IPS DF 19.7 (cell line): ENCODE measurements at regions not wholly inside any gene's neighbourhood (a gene's known extent, or its start where the extent isn't known, plus 50 kb on each side); places are given as distances from the start of the nearest gene placed in this dataset.

ENCODE experiments used
- DNase-seq: peaks from one replicate; pipeline ENCODE4 v3.0.0-alpha.2; 2013; ENCODE audit warnings: low read depth, low spot score

DNA sequence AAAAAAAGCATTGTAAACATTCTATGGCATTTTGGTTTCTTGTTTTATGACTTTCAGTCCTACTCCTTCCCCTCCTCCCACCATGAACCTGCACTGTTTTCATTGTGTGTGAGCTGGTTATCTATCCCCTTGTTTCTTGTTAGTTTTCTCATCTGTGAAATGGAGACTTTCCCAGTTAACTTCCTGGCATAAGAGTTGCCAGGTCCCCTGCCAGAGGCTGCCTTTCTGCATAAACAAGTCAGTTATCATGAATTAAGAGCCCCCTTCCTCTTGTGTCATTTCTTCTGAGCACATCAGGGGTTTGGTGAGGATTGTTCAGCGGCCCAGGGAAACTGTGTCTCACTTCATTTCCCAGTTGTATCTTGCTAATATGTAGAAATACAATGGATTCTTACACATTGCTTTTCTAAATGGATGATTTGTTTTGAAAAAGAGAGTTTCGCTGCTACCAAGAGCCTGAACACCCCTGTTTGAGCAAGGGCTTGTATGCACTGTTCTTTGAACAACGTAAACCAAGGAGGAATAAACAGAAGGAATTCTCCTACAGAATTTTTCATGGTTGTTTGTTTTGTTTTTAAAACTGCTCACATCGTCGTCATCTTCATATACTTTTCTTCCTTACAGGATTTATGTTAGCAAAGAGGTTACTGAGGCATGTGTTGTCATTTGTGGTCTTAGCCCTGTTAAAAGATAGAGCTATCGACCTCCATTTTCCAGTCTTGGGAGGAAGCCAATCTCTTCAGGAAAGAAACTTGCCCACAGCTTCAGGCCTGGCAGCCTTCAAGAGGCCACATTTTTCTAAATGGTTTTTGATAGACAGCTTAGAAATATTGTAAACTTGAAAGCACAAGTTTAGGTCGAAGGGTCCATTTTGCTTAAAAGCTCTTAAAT is 144.6 kb upstream of the IL12A start:
- DNase-seq, result no peak

DNA sequence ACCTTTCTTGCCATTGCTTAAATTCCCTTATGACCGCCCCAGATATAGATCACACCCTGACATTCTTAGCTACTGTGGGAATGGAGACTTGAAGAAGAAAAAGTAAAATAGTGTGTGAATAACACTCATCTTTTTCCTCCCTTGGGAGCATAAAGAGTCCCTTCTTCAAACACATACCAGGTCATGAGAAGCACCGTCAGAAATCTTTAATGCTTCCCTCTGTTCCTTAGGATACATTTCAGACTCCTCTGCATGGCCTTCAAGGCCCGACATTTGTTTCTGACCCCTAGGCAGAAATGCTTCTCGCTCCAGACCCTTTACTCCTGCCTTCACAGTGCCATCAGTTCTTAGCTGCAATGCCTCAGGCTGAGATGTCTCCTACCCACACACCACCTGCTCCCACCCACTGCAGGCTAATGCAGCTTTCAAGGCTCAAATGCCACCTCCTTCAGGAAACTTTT is 143.8 kb upstream of the IL12A start:
- DNase-seq, result no peak

DNA sequence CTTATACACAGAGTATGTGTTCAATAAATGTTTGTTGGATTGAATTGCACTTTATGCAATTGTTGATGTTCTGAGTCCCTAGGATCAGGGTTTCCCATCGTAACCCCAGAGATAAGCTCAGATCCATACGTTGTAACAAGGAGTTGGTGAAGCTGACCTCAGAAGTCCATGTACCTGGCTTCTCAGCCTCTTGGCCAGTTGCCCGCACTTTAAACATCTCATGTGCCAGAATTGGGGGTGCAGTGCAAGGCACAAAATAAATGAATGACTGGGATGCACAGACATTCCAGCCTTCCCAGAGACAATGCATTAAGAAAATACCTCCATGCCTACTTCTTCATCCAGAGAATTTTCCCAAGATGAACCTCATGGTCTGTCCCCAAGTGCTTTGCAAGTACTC is 142.9 kb upstream of the IL12A start:
- no peak for DNase-seq

DNA sequence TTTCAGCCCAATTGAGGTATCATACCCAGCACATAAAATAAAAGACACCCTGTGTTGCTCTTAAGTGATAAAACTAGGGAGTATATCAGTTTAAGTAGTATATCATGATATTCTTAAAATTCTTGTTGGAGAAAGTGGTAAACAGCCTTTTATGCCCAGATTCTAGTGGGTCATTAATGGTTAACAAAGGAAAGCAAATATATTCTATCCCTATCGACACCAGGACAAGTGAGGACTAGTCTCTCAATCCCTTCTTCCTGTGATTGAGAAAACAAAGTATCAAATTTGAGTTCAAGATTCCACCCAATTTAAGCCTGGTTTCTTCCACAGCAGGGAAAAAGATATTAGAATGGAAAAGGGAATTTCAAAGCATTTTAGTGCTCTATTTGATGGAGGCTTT is 142.4 kb upstream of the IL12A start:
- DNase-seq, result no peak

DNA sequence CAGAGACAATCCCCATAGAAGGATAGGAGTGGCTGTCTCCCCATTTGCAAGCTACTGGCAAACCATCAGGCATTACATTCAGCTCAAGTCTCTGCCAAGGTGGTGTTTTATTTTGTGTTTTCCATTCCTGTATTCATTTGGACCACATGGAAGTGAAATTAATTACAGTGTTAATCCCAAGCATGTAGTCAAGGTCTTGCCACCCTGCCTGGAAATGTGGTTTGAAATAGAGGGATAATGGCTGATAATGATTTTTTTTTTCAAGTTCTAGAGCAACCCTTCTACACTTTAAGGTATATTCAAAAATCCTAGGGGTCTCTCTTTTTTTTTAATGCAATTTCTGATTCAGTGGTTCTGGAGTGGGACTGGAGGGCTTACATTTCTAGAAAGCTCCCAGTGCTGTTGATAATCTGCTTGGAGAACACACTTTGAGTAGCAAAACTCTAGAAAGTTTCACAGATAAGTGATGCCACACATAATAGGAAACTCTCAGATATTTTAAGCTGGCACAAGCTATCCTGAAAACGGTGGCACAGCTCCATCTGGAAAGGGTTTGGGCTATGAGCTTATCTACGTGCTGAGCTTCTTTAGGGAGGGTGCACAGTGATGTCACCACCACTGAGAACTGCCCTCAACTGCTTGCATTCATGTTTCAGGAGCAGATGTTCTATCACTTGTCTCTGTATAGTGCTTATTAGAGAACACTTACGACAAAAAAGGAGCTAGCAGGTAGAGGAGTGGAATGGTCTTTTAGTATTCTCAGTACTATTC is 140.1 kb upstream of the IL12A start:
- DNase-seq, result no peak

DNA sequence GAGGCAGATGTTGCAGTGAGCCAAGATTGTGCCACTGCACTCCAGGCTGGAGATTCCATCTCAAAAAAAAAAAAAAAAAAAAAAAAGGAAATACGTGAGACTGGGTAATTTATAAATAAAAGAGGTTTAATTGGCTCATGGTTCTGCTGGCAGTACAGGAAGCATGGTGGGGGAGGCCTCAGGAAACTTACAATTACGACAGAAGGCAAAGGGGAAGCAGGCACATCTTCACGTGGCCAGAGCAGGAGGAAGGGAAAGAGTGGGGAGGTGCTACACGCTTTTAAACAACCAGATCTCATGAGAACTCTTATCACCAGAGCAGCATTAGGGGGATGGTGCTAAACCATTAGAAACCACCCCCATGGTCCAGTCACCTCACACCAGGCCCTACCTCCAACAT is 138.2 kb upstream of the IL12A start:
- no peak for DNase-seq

DNA sequence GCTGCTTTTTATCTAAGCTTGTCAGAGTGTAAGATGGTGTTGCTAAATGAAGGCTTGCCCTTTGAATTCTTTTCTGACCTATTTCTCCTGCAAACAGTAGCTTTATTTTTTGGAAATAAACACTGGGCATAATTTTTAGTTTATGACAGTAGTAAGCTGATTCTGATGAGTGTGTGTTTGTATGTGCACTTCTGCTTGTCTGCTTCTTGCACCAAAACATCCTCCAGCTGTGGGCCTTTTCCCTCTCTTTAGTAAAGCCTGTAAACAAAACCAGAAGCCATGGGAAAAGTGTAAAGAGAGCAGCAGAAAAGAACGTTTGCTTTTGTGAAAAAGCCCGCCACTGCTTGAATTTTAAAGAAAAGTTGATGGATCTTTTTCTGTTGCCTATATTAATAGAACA is 136.4 kb upstream of the IL12A start:
- no peak for DNase-seq

DNA sequence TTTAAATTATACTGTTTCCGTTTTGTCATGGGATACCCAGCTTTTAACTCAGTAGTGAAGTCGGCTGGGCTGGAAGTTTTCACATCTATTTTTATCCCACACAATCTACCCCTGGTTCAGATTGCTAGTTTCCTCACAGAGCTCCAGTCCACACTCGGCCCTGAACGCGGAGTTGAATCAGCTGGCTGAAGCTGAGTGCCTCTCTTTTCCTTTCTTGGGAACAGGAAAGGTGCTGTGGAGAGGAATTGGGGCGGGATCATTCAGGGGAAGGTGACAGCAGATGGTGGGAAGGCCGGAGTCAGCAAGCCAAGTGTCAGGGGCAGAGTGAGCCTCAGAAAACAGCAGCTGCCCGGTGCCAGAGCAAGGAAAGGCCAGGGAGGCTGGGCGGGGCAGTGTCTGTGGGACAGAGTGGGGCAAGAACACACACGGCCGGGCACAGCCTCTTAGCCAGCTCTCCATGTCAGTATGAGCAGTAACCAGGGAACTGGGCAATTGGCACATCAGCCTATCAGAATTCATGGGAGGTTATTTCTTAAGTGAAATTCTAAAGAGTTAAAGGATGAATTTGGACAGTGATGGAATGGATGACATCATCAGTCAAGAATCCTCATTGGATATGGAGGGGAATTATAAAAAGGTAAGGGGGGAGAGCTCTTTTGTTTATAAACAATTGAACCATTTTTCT is 135.7 kb upstream of the IL12A start:
- no peak for DNase-seq

DNA sequence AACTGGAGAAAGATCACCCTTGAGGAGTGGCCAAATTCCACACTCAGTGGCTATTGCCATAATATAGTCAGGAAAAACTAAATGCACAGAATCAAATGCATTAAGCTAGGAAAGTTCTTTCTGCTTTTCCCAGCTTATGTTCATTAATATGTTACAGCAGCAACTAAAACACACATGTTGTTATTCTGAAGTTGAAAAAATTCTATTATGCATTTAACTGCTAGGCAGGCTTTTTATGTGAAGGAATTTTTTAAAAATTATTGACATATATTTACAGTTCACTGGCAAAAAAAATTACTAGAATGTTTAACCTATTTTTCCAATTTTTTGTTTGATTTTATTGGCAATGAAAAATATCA is 135.2 kb upstream of the IL12A start:
- DNase-seq, result no peak

DNA sequence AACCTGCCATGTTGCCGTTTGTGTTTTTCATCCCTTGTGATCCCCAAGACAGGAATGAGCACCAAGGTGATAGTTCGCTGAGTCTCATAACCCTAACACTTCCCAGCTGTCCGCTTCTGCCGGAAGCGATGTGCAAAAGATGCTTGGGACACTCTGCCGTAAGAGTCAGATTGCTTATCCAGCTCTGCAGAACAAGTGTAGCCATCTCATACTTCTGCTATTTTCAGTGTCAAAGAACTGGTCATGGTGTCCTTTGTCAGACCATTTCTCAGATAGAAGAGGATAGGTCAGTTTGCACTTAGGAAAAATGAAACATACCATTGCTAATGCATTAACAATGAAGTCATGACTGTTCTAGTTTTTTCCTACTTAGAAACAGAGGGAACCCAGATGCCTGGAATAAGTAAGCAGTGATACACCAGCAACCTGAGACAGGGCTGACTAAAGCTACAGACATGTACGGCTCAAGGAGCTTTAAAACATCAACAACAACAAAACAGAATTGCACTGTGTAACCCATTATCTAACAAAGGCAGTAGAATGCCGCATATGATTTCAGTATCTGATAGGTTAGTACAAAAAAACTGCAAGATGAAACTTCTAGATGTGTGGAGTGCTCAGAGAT is 134.0 kb upstream of the IL12A start:
- no peak for DNase-seq

DNA sequence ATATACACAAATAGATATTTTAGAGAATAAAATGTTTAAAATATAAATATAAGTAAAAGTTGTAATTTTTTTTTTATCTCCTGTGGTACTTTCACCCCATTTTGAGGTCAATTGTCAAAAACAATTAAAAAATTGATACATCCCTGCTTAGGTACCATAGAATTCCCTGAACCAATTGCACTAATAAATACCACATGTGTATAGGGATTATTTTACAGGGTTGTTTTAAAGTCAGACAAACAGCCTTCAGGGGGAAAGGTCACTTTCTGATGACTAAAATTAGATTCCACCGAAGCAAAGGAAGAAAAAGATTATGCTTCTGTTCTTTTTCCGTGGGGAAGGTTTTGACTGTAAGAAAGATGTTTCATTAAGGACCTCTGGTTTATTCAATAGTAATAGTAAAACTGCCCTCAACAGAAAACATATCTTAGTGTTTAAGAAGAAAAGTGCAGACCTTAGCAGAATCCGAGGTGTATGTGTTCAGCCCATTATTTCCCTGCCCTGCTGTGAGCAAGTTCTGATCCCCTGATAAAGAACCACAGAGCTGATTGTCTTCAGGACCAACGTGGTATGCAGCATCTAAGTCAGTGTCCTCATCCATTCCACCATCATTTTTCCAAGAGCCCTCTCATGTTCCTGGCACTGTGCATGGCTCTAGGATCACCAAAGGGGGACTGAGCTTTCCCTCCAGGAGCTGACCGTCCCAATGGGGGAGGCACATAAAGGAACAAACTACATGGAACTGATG is 132.9 kb upstream of the IL12A start:
- DNase-seq, result no peak

DNA sequence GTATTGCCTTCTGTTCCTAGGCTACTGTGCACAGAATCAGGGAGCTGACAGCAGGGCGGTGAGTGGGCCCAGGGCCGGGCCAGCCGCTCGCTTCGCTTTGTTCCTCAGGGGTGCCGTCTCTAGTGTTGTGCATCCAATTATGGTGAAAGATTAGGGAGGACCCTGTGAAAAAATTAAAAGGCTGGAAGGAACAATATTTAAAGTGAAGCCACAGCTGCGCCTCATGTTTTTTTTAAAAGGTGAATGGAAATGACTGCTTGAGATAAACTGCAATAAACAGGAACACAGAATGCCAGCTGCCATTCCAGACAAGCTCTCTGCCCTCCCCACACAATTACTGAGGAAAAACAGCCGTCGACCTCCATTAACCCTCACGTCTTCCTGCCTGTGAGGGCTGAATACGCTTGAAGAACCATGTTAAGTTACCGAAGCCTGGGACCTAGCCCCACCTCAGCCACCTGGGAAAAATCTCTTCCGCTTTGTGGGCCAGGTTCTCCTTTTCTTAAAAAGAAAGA is 132.0 kb upstream of the IL12A start:
- DNase-seq, result no peak

DNA sequence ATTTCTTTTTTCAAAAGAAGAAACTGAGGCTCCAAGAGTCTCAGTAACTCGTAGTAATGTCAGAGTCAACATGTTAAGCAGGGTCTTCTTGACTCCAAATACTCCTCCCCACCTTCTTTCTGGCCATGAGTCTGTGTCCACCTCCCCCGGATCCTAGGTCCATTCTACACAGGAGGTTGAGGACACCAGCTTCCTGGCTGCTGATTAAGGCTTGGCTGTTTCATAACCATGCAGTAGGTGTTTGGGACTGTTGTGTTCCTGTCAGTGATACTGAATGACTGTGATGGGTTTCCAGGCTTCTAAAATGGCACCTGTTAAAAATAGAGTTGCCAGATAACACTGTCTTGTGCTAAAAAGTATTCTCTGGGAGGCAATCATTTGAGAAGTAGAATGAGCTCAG is 130.8 kb upstream of the IL12A start:
- DNase-seq, result no peak

DNA sequence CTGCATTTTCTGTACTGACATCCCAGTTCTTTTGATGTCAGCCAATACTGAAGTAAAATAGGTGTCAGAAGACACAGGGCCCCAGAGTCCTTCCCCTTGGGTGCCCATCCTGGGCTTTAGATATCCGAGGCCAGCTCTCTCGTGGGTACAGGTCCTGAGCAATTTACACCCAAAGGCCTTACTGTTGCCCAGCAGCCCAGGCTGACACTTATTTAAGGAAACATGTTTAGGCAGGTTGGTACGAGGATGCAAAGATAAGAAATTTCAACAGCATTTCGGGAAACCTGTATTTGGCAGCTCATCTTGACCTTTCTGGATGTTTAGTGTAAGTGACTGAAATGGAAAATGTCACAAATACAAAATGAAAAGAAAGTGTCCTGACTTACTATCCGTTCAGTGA is 130.0 kb upstream of the IL12A start:
- no peak for DNase-seq

DNA sequence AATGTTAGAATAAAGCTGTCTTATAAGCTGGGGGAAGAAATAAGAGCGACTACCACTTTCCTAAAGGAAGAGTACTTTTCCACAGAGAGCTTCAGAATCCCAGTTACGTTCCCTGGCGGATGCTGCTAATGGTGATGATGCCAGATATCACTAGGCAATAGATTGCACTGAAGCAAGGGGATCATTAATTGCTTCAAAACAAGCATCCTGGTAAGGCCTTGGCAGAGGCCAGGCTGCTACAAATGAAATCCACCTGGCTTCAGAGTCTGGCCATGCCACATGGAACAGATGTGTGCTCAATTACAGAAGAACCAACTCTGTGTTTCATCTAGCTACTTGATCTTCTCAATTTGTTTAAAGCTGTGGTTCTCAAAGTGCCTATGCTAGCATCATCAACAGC is 129.2 kb upstream of the IL12A start:
- DNase-seq, result no peak

DNA sequence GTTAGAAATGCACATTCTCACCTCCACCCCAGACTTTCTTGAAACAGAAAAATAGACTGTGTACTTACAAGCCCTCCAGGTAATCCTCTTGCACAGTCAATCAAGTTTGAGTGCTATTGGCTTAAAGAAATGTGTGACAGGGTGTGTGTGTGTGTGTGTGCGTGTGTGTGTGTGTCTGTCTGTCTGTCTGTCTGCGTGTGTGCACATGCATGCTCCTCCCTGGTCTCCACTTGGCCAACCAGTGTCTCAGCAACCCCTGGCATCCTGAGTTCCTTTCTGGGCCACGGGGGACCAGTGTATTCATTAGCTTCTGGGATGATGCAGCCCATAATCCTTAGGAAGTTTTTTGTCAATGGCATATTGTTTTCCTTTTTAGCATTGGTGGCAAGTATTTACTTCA is 128.8 kb upstream of the IL12A start:
- DNase-seq, result no peak

DNA sequence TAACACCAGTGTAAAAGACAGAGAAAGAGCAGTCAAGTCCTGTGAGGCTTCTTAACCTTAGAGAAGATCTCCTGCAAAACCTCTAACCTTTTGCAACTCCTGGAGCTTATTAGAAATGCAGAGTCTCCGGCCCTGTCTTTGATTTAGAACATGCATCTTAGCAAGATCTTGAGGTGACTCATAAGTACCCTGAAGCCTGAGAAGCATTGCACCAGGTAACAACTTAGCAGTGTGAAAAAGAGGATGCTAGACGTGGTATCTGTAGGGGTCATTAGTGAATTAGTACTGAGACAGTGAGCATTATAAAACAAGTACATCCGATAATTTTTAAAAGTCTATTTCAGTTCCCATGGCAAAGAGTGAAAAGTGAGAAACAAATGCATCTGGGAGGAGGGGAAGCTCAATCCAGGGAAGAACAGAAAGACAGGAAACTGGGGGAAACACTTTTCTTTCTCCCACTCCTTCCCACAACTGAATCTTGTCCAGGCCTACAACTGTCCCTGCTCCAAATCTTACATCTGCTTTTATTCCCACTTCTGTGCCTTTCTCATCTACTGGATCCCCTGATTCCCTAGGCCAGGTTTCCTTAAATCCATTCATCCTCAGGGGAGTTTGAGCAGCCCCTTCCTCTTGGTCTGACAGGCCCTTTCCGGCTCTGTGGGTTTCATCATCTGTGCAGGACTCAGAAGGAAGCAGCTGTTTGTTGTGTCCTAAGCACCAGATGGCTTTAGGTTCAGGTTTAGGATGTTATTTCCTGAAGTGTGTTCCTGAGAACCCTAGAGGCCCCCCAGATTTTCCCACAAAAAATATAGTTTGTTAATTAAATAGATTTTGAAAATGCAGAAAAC is 128.1 kb upstream of the IL12A start:
- DNase-seq, result no peak

DNA sequence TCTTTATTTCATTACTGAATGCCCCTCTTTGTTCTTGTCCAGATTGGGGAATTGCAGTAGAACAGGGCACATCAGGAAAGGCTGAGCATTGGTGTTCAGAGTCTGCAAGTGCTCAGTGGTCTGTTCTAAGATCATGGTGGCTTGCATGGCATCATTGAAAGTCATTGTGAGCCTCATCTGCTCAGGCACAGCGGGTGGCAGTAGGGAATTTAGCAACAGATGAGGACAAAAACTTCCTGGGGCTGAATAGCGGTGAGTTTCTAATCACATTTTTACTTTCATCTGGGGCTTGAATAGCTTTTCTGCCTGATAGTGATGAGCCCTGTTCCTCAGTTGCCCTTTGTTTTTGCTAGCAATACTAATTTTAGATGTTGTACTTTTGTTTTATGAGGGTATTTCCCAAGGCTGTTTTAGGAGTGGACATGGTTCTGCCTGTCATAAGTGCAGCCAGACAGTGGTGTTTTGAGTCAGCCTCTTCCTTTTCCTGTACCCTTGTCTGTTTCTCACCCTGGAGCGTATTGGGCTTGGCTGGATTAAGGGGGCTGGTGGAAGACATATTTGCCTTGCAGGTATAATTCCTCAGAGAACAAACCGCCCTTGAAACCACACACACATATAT is 127.2 kb upstream of the IL12A start:
- DNase-seq, result no peak

DNA sequence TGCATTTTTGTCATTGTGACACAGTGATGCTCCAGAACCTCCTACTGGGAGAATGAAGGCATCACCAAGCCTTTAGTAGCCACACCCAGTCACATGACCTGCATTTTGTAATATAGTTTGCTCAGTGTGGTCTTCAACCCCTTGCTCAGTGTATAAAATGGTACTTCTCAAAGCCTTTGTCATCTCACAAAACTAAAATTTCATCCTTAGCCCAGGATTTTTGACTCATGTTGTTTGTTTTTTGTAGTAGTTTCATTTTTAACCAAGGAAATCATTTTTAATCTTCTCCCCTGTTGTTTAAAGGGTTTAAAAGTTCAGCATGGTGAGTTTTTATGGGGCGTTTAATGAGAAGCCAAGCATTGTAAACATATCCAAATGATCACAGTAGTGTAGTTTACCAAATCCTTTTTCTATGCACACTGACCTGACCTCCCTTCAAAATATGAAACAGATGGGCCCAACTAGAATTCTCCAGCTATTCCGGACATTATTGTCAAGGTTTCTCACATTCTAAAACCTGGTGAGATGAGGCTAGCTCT is 123.5 kb upstream of the IL12A start:
- DNase-seq, result no peak
